Mesendoderm (in vitro differentiated cells): ENCODE measurements at regions not wholly inside any gene's neighbourhood (a gene's known extent, or its start where the extent isn't known, plus 50 kb on each side); places are given as distances from the start of the nearest gene placed in this dataset.

Experiments used
- DNase-seq: peaks from one replicate; pipeline ENCODE4 v3.0.0; 2013
- H2AK5ac ChIP-seq: 2 replicates; pipeline ENCODE4 v1.6.1; 2013; ENCODE audit warnings: low read length, inconsistent platforms
- H2BK120ac ChIP-seq: 2 replicates; pipeline ENCODE4 v1.6.1; 2013; ENCODE audit warnings: low read depth, mild to moderate bottlenecking, low read length, moderate library complexity, mixed read lengths
- H2BK15ac ChIP-seq: replicated peaks from 2 replicates; pipeline ENCODE4 v1.6.1; 2013; ENCODE audit warnings: low read depth, mild to moderate bottlenecking, moderate library complexity
- H2BK5ac ChIP-seq: 2 replicates; pipeline ENCODE4 v1.6.1; 2013; ENCODE audit warnings: low read length, inconsistent platforms
- H3K18ac ChIP-seq: 2 replicates; pipeline ENCODE4 v1.6.1; 2013; ENCODE audit warnings: mild to moderate bottlenecking, low read length, mixed read lengths
- H3K23ac ChIP-seq: one replicate; pipeline ENCODE4 v1.6.1; 2013; ENCODE audit warnings: low read length
- H3K27ac ChIP-seq: 2 replicates; pipeline ENCODE4 v1.5.1; 2013; ENCODE audit warnings: low read depth, mild to moderate bottlenecking, inconsistent platforms, low read length, moderate library complexity
- H3K27me3 ChIP-seq: 2 replicates; pipeline ENCODE4 v1.6.1; 2013; ENCODE audit warnings: low read length, control low read depth, mild to moderate bottlenecking, inconsistent platforms; ENCODE audit not compliant: insufficient read depth, poor library complexity
- H3K36me3 ChIP-seq: 2 replicates; pipeline ENCODE4 v1.6.1; 2013; ENCODE audit warnings: low read length, inconsistent platforms; ENCODE audit not compliant: control insufficient read depth, insufficient read depth
- H3K4ac ChIP-seq: one replicate; pipeline ENCODE4 v1.6.1; 2013; ENCODE audit warnings: low read depth, mild to moderate bottlenecking, low read length, moderate library complexity
- H3K4me1 ChIP-seq: 2 replicates; pipeline ENCODE4 v1.6.1; 2013; ENCODE audit warnings: low read depth, low read length, inconsistent platforms; ENCODE audit not compliant: control insufficient read depth
- H3K4me2 ChIP-seq: 2 replicates; pipeline ENCODE4 v1.6.1; 2013; ENCODE audit warnings: low read length
- H3K4me3 ChIP-seq: 2 replicates; pipeline ENCODE4 v1.5.1; 2013; ENCODE audit warnings: mild to moderate bottlenecking, low read length
- H3K56ac ChIP-seq: one replicate; pipeline ENCODE4 v1.6.1; 2013; ENCODE audit warnings: low read length
- H3K79me1 ChIP-seq: 2 replicates; pipeline ENCODE4 v1.6.1; 2013; ENCODE audit warnings: low read length, inconsistent platforms
- H3K79me2 ChIP-seq: 2 replicates; pipeline ENCODE4 v1.6.1; 2013; ENCODE audit warnings: mild to moderate bottlenecking, low read length; ENCODE audit not compliant: control insufficient read depth, insufficient read depth
- H3K9ac ChIP-seq: 2 replicates; pipeline ENCODE4 v1.6.1; 2013; ENCODE audit warnings: low read length, inconsistent platforms
- H4K5ac ChIP-seq: one replicate; pipeline ENCODE4 v1.6.1; 2013; ENCODE audit warnings: low read length
- H4K8ac ChIP-seq: one replicate; pipeline ENCODE4 v1.6.1; 2013; ENCODE audit warnings: low read depth, mild to moderate bottlenecking, control low read depth, low read length, moderate library complexity
- WGBS: extraction: QIAGEN DNeasy Blood & Tissue Kit; methylation state at CpG from one replicate; pipeline ENCODE4 v1.1.7; 2013; ENCODE audit warnings: low lambda C conversion rate, missing lambda C conversion rate; ENCODE audit not compliant: insufficient coverage; ENCODE audit errors: extremely low coverage; 5-methylcytosine and 5-hydroxymethylcytosine counted together

DNA sequence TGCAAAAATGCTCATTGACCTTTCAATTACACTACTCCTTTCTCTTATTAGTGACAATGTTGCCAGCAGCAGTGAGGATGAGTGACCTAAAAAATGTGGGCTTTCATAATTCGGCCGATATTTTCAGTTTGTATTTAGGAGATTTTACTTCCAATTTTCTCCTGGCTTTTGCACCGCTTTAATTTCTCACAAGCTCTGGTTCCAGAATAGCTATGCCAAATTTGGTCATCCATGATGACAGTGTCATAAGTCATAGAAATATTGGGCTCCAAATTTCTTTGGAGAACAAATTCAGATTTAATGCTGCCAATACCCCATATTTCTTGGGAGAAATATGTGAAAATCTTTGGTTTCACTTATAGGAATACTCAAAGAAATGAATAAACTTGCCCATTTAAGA, 187.7 kb upstream of the HCCS start:
- no peak overlapping the region for H3K56ac ChIP-seq
- H3K23ac ChIP-seq: no peak overlapping the region
- H2BK120ac ChIP-seq: no peak overlapping the region
- H3K9ac ChIP-seq: no peak overlapping the region
- no peak overlapping the region for H4K8ac ChIP-seq
- H3K18ac ChIP-seq: no peak overlapping the region
- no peak for DNase-seq
- H3K27me3 ChIP-seq: no peaks in the 10 kb centered on the region
- no peak overlapping the region for H3K4ac ChIP-seq
- no peaks in the 10 kb centered on the region for H3K36me3 ChIP-seq
- WGBS: no CpG with 5 or more reads among the region's 3 CpGs
- H2AK5ac ChIP-seq: no peak overlapping the region
- H3K4me3 ChIP-seq: no peak overlapping the region
- no peak overlapping the region for H2BK15ac ChIP-seq
- no peaks in the 10 kb centered on the region for H3K79me1 ChIP-seq
- H2BK5ac ChIP-seq: no peak overlapping the region
- no peak overlapping the region for H4K5ac ChIP-seq
- no peak overlapping the region for H3K4me2 ChIP-seq
- no peak overlapping the region for H3K27ac ChIP-seq
- H3K79me2 ChIP-seq: no peaks in the 10 kb centered on the region
- no peaks in the 10 kb centered on the region for H3K4me1 ChIP-seq

DNA sequence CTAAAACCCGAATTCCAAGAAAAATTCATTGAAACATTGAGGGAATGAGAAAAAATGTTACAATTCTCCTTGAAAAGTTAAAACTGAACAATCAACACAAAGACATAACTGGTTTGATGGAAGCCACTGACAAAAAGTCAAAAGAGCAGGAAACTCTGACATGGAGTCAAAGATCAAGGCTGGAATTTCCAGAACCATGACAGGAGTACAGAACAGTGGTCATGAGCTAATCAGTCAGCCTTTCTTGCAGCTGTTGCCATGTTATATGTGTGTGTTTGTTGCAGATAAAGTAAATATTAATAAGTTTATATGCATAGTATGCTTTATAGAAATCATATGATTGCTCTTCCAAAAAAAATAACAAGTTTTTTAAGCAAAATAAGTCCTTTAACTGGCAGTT, 184.7 kb upstream of the HCCS start:
- no peaks in the 10 kb centered on the region for H3K79me2 ChIP-seq

DNA sequence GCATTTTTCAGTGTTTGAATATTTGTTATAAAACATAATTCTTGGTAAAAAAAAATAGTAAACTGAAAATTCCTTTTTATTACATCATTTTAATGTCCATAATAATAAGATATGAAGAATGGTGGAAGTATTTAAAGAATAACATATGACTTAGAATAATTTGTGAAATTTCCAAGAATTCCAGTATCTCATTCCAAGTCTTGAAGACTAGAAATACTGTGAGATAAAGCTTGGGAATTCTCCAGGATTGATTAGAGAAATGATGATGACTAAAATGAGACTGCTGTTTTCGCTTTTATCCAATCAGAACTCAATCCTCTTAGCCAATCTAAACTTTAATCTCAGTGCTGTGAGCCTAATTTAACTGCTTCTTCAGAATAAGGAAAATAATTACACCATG, 184.2 kb upstream of the HCCS start:
- WGBS: no CpG with 5 or more reads among the region's 1 CpG

More for the DNA sequence above, 184.7 kb upstream of the HCCS start:
- no CpG with 5 or more reads among the region's 1 CpG for WGBS
- H2BK15ac ChIP-seq: no peak overlapping the region
- no peak overlapping the region for H4K5ac ChIP-seq
- H3K56ac ChIP-seq: no peak overlapping the region
- H3K27ac ChIP-seq: no peak overlapping the region
- no peak overlapping the region for H2BK5ac ChIP-seq
- no peak overlapping the region for H2AK5ac ChIP-seq
- H3K18ac ChIP-seq: no peak overlapping the region
- H2BK120ac ChIP-seq: no peak overlapping the region
- no peak overlapping the region for H3K23ac ChIP-seq
- no peaks in the 10 kb centered on the region for H3K36me3 ChIP-seq
- H3K4me1 ChIP-seq: no peaks in the 10 kb centered on the region
- no peak overlapping the region for H3K4me2 ChIP-seq
- no peak overlapping the region for H3K9ac ChIP-seq
- H3K4ac ChIP-seq: no peak overlapping the region
- no peak overlapping the region for H4K8ac ChIP-seq
- H3K79me1 ChIP-seq: no peaks in the 10 kb centered on the region
- H3K27me3 ChIP-seq: no peaks in the 10 kb centered on the region
- DNase-seq: no peak
- no peak overlapping the region for H3K4me3 ChIP-seq

DNA sequence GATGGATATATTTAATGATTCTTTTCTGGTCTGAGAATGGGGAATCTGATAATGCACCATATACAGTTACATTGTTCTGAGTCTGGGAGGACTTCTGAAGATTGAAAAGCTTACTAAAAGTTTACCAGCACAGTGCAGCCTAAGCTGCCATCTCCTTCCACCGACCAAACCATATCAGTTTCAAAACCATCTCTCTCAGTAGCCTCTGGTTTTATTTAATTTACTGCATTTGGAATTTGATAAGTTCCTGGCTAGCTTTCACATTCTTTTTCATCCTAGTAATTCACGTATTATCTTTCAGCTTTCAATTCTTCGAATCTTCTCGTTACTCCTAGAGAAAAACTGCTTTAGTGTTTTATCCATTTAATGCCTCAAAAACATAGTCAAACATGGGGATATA, 181.4 kb upstream of the HCCS start:
- no peak overlapping the region for H3K4me2 ChIP-seq
- H3K4me1 ChIP-seq: no peaks in the 10 kb centered on the region
- no peak overlapping the region for H3K18ac ChIP-seq
- no peaks in the 10 kb centered on the region for H3K79me1 ChIP-seq
- no peak overlapping the region for H2BK15ac ChIP-seq
- no peaks in the 10 kb centered on the region for H3K27me3 ChIP-seq
- H3K23ac ChIP-seq: no peak overlapping the region
- WGBS: no CpG with 5 or more reads among the region's 4 CpGs
- no peak for DNase-seq
- no peak overlapping the region for H3K56ac ChIP-seq
- H2BK5ac ChIP-seq: no peak overlapping the region
- H2AK5ac ChIP-seq: no peak overlapping the region
- no peak overlapping the region for H3K4ac ChIP-seq
- no peak overlapping the region for H2BK120ac ChIP-seq
- H3K9ac ChIP-seq: no peak overlapping the region
- no peak overlapping the region for H3K4me3 ChIP-seq
- H3K27ac ChIP-seq: no peak overlapping the region
- H4K5ac ChIP-seq: no peak overlapping the region
- H3K79me2 ChIP-seq: no peaks in the 10 kb centered on the region
- no peaks in the 10 kb centered on the region for H3K36me3 ChIP-seq
- no peak overlapping the region for H4K8ac ChIP-seq

More for the DNA sequence above, 184.2 kb upstream of the HCCS start:
- H4K8ac ChIP-seq: no peak overlapping the region
- no peak overlapping the region for H3K56ac ChIP-seq
- H3K4me1 ChIP-seq: no peaks in the 10 kb centered on the region
- no peaks in the 10 kb centered on the region for H3K79me2 ChIP-seq
- H4K5ac ChIP-seq: no peak overlapping the region
- H3K27ac ChIP-seq: no peak overlapping the region
- H2BK15ac ChIP-seq: no peak overlapping the region
- H3K18ac ChIP-seq: no peak overlapping the region
- H2AK5ac ChIP-seq: no peak overlapping the region
- no peak overlapping the region for H3K4me2 ChIP-seq
- no peak overlapping the region for H3K4ac ChIP-seq
- no peak overlapping the region for H3K23ac ChIP-seq
- H3K79me1 ChIP-seq: no peaks in the 10 kb centered on the region
- no peak overlapping the region for H2BK120ac ChIP-seq
- no peak overlapping the region for H3K9ac ChIP-seq
- H3K27me3 ChIP-seq: no peaks in the 10 kb centered on the region
- H2BK5ac ChIP-seq: no peak overlapping the region
- DNase-seq: no peak
- no peak overlapping the region for H3K4me3 ChIP-seq
- H3K36me3 ChIP-seq: no peaks in the 10 kb centered on the region

DNA sequence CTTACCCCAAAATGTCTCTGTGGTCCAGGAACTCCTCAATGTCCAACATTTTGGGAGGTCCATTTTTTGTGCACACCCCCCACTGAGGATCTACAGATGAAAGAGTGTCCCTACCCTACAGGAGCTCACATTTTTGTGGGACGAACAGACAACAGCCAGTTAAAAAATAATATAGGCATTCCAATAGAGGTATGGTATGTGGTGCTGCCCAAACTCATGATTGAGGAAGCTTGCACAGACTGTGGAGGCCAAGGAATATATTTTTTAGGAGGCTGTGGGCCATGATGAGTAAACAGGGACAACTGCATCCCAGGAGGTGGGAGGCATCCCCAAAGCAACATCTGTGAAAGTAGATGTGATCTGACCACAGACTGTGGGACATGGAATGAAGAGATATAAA, 181.0 kb upstream of the HCCS start:
- no peak overlapping the region for H2AK5ac ChIP-seq
- no peak overlapping the region for H3K27ac ChIP-seq
- no peak overlapping the region for H3K23ac ChIP-seq
- H4K8ac ChIP-seq: no peak overlapping the region
- H3K56ac ChIP-seq: no peak overlapping the region
- no peaks in the 10 kb centered on the region for H3K27me3 ChIP-seq
- no peaks in the 10 kb centered on the region for H3K36me3 ChIP-seq
- no peak for DNase-seq
- no peak overlapping the region for H3K4me2 ChIP-seq
- no peaks in the 10 kb centered on the region for H3K4me1 ChIP-seq
- H2BK15ac ChIP-seq: no peak overlapping the region
- no peak overlapping the region for H3K9ac ChIP-seq
- no peak overlapping the region for H3K18ac ChIP-seq
- no peak overlapping the region for H2BK120ac ChIP-seq
- H3K79me2 ChIP-seq: no peaks in the 10 kb centered on the region
- H3K4ac ChIP-seq: no peak overlapping the region
- H4K5ac ChIP-seq: no peak overlapping the region
- no peak overlapping the region for H3K4me3 ChIP-seq
- H2BK5ac ChIP-seq: no peak overlapping the region
- WGBS: no CpG with 5 or more reads among the region's 1 CpG
- H3K79me1 ChIP-seq: no peaks in the 10 kb centered on the region

DNA sequence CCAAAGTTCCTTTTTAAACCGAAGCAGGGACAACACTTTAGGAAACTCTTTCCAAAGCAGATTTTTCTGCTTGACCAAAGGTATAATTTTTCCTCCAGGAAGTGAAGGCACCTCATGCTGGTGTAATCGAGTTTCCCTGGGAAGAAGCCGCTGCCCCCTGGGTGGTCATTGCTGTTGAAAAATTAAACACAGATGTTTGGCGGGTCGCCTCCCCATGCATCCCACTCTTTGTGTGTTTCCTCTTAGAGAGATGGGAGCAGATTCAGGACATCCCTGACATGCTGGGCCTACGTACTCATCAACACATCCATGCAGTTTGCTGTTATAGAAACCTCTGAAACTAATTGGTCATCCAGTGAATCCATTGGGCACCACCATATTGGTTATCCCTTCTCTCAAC, 179.2 kb upstream of the HCCS start:
- Histone ChIP-seq H3K36me3 (no peaks in the 10 kb centered on the region), H4K5ac (no peak overlapping the region), H3K23ac (no peak overlapping the region), H3K18ac (no peak overlapping the region), H3K9ac (no peak overlapping the region), H3K4me2 (no peak overlapping the region), H2BK15ac (no peak overlapping the region), H3K56ac (no peak overlapping the region), H3K79me1 (no peaks in the 10 kb centered on the region), H3K27me3 (no peaks in the 10 kb centered on the region), H3K4ac (no peak overlapping the region), H2AK5ac (no peak overlapping the region), H2BK120ac (no peak overlapping the region), H2BK5ac (no peak overlapping the region), H3K27ac (no peak overlapping the region), H3K4me1 (no peaks in the 10 kb centered on the region), H3K79me2 (no peaks in the 10 kb centered on the region), H4K8ac (no peak overlapping the region), H3K4me3 (no peak overlapping the region)
- no CpG with 5 or more reads among the region's 6 CpGs for WGBS
- DNase-seq: no peak
